K562 (cell line): ENCODE measurements at regions not wholly inside any gene's neighbourhood (a gene's known extent, or its start where the extent isn't known, plus 50 kb on each side); places are given as distances from the start of the nearest gene placed in this dataset.

Experiments used
- ATAC-seq: fragments of 200-7000 bp; cut with Tn5 transposase; 3 replicates; pipeline ENCODE4 v1.9.1; 2020; ENCODE audit warnings: moderate library complexity
- BruUV-seq: library from RNA; stranded (reverse); fragments of 400-500 nt; replicated peaks from 2 replicates; lab custom pipeline; 2021; lab: Mats Ljungman, UMichigan
- CTCF ChIA-PET: fragments of 300-600 bp; formaldehyde crosslinking; extraction: SDS; loops from one replicate; lab custom pipeline; 2021; ENCODE audit warnings: low intra/inter-chr PET ratio; lab: Yijun Ruan, JAX
- POLR2A ChIA-PET: fragments of 300-600, 350-650 bp; sonication (Branson Sonifier 250); formaldehyde crosslinking; extraction: SDS; loops from one replicate; lab custom pipeline; 2021; ENCODE audit warnings: antibody characterized with exemption, inconsistent platforms; lab: Yijun Ruan, JAX
- DNase-seq, 4 experiments: peaks; one replicate each; pipeline versions ENCODE4 v3.0.0 to v3.0.0-alpha.2; 2011 to 2018; ENCODE audit warnings: low spot score in 3 of 4, mixed read lengths in 3 of 4; ENCODE audit errors: extremely low read depth in 1 of 4
- FAIRE-seq: peaks from 2 replicates; lab custom pipeline; 2011; peaks lifted over from hg19 to GRCh38; lab: Jason Lieb, UNC
- H2AFZ ChIP-seq: 2 replicates; pipeline ENCODE4 v1.6.0; 2011; ENCODE audit warnings: low read depth, low read length, control low read depth, inconsistent platforms
- H3K27ac ChIP-seq: fragments of 200-600 bp; 3 replicates; pipeline ENCODE4 v1.8.0; 2011; ENCODE audit warnings: low read depth, mild to moderate bottlenecking, control low read depth, inconsistent platforms, low read length, moderate library complexity, mixed read lengths; ENCODE audit errors: extremely low read depth
- H3K27me3 ChIP-seq, 2 experiments: fragments of 300-600 bp in 1 of 2; 2 replicates in 1 of 2; 3 replicates in 1 of 2; pipeline versions ENCODE4 v1.6.0 to v1.8.0; 2011; ENCODE audit warnings: inconsistent platforms in 2 of 2, low read length in 2 of 2, mild to moderate bottlenecking in 1 of 2, mixed read lengths in 1 of 2, moderate library complexity in 1 of 2; ENCODE audit not compliant: control insufficient read depth in 2 of 2, insufficient read depth in 2 of 2
- H3K36me3 ChIP-seq: fragments of 300-600 bp; 3 replicates; pipeline ENCODE4 v1.8.0; 2011; ENCODE audit warnings: mild to moderate bottlenecking, low read length, inconsistent platforms; ENCODE audit not compliant: control insufficient read depth, insufficient read depth
- H3K4me1 ChIP-seq, 2 experiments: fragments of 200-600 bp in 1 of 2; replicated peaks in 1 of 2; 2 replicates in 1 of 2; 3 replicates in 1 of 2; pipeline versions ENCODE4 v1.5.1 to v1.8.0; 2011; ENCODE audit warnings: inconsistent platforms in 2 of 2, low read length in 2 of 2, mild to moderate bottlenecking in 1 of 2, mixed read lengths in 1 of 2, moderate library complexity in 1 of 2; ENCODE audit not compliant: control insufficient read depth in 2 of 2, insufficient read depth in 2 of 2
- H3K4me2 ChIP-seq: 2 replicates; pipeline ENCODE4 v1.6.1; 2011; ENCODE audit warnings: low read length, control low read depth, inconsistent platforms, mixed read lengths; ENCODE audit not compliant: insufficient read depth
- H3K4me3 ChIP-seq: fragments of 200-600 bp; sonication (generic), shearing (Covaris generic); 2 replicates; pipeline ENCODE4 v1.5.1; 2016; ENCODE audit warnings: control low read depth, inconsistent platforms
- H3K79me2 ChIP-seq: fragments of 200-600 bp; 3 replicates; pipeline ENCODE4 v1.8.0; 2011; ENCODE audit warnings: low read length, inconsistent platforms; ENCODE audit not compliant: control insufficient read depth, insufficient read depth
- H3K9ac ChIP-seq, 2 experiments: 2 replicates each; pipeline versions ENCODE4 v1.6.0 to v1.6.1; 2011; ENCODE audit warnings: low read depth in 2 of 2, low read length in 2 of 2, control low read depth in 1 of 2, inconsistent platforms in 1 of 2, mild to moderate bottlenecking in 1 of 2, mixed read lengths in 1 of 2; ENCODE audit not compliant: insufficient read depth in 1 of 2
- H3K9me1 ChIP-seq: one replicate; pipeline ENCODE4 v1.6.0; 2011; ENCODE audit warnings: inconsistent platforms, mild to moderate bottlenecking, low read length, moderate library complexity; ENCODE audit not compliant: control insufficient read depth, insufficient read depth
- H3K9me3 ChIP-seq: replicated peaks from 2 replicates; pipeline ENCODE4 v1.5.1; 2011; ENCODE audit warnings: low read depth, low read length, inconsistent platforms; ENCODE audit not compliant: control insufficient read depth, insufficient read depth
- H4K20me1 ChIP-seq: replicated peaks from 2 replicates; pipeline ENCODE4 v1.6.1; 2011; ENCODE audit warnings: low read length, inconsistent platforms, mixed read lengths; ENCODE audit not compliant: control insufficient read depth, insufficient read depth
- BCOR ChIP-seq: fragments of 450-650 bp; IDR thresholded peaks from 2 replicates; pipeline ENCODE4 v1.6.1; 2016
- BMI1 ChIP-seq: fragments of 150-350 bp; IDR thresholded peaks from 2 replicates; pipeline ENCODE4 v1.6.1; 2014; ENCODE audit warnings: low read length
- CBX1 ChIP-seq: sonication (generic); IDR thresholded peaks from 2 replicates; pipeline ENCODE4 v1.6.1; 2016; ENCODE audit warnings: antibody characterized with exemption, low read depth, mild to moderate bottlenecking
- CBX3 ChIP-seq, 2 experiments: IDR thresholded peaks; 1 replicate in 1 of 2; 2 replicates in 1 of 2; pipeline ENCODE4 v1.6.1; 2012; ENCODE audit warnings: inconsistent platforms in 2 of 2, low read length in 2 of 2, borderline replicate concordance in 1 of 2, control low read depth in 1 of 2
- FOXK2 ChIP-seq, 2 experiments: fragments of 450-650 bp; IDR thresholded peaks in 1 of 2; conservative IDR thresholded peaks in 1 of 2; 2 replicates each; pipeline ENCODE4 v1.6.1; 2016; ENCODE audit warnings: low read depth in 2 of 2, mild to moderate bottlenecking in 1 of 2
- GABPA ChIP-seq: fragments of 200-800 bp; sonication (Bioruptor generic); conservative IDR thresholded peaks from 2 replicates; pipeline ENCODE4 v1.6.1; 2016; ENCODE audit warnings: low read depth, missing genetic modification characterization, missing compliant biosample characterization
- KLF10 ChIP-seq: fragments of 250-450 bp; sonication (Bioruptor Pico); IDR thresholded peaks from 2 replicates; pipeline ENCODE4 v1.6.1; 2021; ENCODE audit warnings: matching md5 sums
- MCM2 ChIP-seq: fragments of 450-650 bp; IDR thresholded peaks from 2 replicates; pipeline ENCODE4 v1.6.1; 2017; ENCODE audit warnings: low read depth, mild to moderate bottlenecking
- MEF2A ChIP-seq: IDR thresholded peaks from 2 replicates; pipeline ENCODE4 v1.6.1; 2011; ENCODE audit warnings: low read depth, mild to moderate bottlenecking, low read length, moderate library complexity; ENCODE audit not compliant: control insufficient read depth
- NR0B1 ChIP-seq: fragments of 450-650 bp; IDR thresholded peaks from one replicate; pipeline ENCODE4 v1.6.1; 2018; ENCODE audit warnings: mild to moderate bottlenecking, moderate library complexity; ENCODE audit not compliant: partially characterized antibody
- NR2C2 ChIP-seq, 2 experiments: fragments of 200-800 bp in 1 of 2; sonication (Bioruptor generic) in 1 of 2; sonication (generic) in 1 of 2; formaldehyde crosslinking in 1 of 2; IDR thresholded peaks; 2 replicates each; pipeline versions ENCODE4 v1.6.1 to v1.8.0; 2016 to 2022; ENCODE audit warnings: mild to moderate bottlenecking in 1 of 2, missing compliant biosample characterization in 1 of 2, missing genetic modification characterization in 1 of 2, missing genetic modification reagents in 1 of 2
- POLR2G ChIP-seq: fragments of 200-400 bp; formaldehyde crosslinking; IDR thresholded peaks from 2 replicates; pipeline ENCODE4 v1.6.1; 2017; ENCODE audit warnings: low read depth, mild to moderate bottlenecking, antibody characterized with exemption, low read length, moderate library complexity
- RAD51 ChIP-seq: fragments of 450-650 bp; IDR thresholded peaks from 2 replicates; pipeline ENCODE4 v1.7.1; 2016; ENCODE audit warnings: low read depth, mild to moderate bottlenecking, borderline replicate concordance
- RBM25 ChIP-seq: fragments of 200-400 bp; formaldehyde crosslinking; IDR thresholded peaks from 2 replicates; pipeline ENCODE4 v1.6.1; 2018; ENCODE audit warnings: low read length, low read depth, moderate library complexity; ENCODE audit not compliant: severe bottlenecking
- ZNF280B ChIP-seq: fragments of 250-450 bp; sonication (Bioruptor Pico); IDR thresholded peaks from 2 replicates; pipeline ENCODE4 v1.5.1; 2021; ENCODE audit warnings: mild to moderate bottlenecking
- ZNF584 ChIP-seq: fragments of 200-800 bp; sonication (Bioruptor generic); IDR thresholded peaks from 2 replicates; pipeline ENCODE4 v1.6.1; 2016; ENCODE audit warnings: low read depth, mild to moderate bottlenecking, missing genetic modification characterization, missing compliant biosample characterization
- WGBS: fragments of 100-300 bp; shearing (Covaris generic); methylation state at CpG from one replicate; pipeline ENCODE4 v1.1.6; 2016; ENCODE audit warnings: low coverage, mixed read lengths; ENCODE audit not compliant: insufficient coverage; ENCODE audit errors: missing lambda C conversion rate; 5-methylcytosine and 5-hydroxymethylcytosine counted together
- in situ Hi-C: fragments of 300-500 bp; cut with MboI; formaldehyde crosslinking; loops from 4 replicates; pipeline ENCODE4 v1.15.0; 2018; ENCODE audit warnings: inconsistent platforms, mixed read lengths
- intact Hi-C: fragments of 100-400 bp; cut with micrococcal nuclease; formaldehyde crosslinking; loops from 2 replicates; pipeline ENCODE4 v1.14.2; 2022
- TF ChIP-seq, protein P1 (sequence below): sonication (generic); formaldehyde crosslinking; IDR thresholded peaks from 2 replicates; pipeline ENCODE4 v1.8.1; 2023; ENCODE audit warnings: mild to moderate bottlenecking, missing genetic modification reagents
- TF ChIP-seq, protein P2 (sequence below): fragments of 250-450 bp; sonication (Bioruptor Pico); IDR thresholded peaks from 2 replicates; pipeline ENCODE4 v1.6.1; 2021; ENCODE audit warnings: mild to moderate bottlenecking

GRCh38 chr4:15201782-15202181 is 199.5 kb downstream of the CPEB2 start (continued):
- no peak for TF ChIP-seq FOXK2 (conservative IDR thresholded peaks at IDR 0.05 in 1 of 2, IDR thresholded peaks at IDR 0.05 in 1 of 2; ENCODE audit: low read depth in 2 of 2)
- TF ChIP-seq MCM2: no peak
- TF ChIP-seq ZNF584: no peak
- TF ChIP-seq, protein P1, sequence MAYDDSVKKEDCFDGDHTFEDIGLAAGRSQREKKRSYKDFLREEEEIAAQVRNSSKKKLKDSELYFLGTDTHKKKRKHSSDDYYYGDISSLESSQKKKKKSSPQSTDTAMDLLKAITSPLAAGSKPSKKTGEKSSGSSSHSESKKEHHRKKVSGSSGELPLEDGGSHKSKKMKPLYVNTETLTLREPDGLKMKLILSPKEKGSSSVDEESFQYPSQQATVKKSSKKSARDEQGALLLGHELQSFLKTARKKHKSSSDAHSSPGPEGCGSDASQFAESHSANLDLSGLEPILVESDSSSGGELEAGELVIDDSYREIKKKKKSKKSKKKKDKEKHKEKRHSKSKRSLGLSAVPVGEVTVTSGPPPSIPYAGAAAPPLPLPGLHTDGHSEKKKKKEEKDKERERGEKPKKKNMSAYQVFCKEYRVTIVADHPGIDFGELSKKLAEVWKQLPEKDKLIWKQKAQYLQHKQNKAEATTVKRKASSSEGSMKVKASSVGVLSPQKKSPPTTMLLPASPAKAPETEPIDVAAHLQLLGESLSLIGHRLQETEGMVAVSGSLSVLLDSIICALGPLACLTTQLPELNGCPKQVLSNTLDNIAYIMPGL (CRISPR knock-in tag): no peak
- no peak for TF ChIP-seq NR2C2 (CRISPR knock-in tag; IDR thresholded peaks at IDR 0.05)
- TF ChIP-seq NR2C2 (tag; IDR thresholded peaks at IDR 0.05): no peak
- no peak for TF ChIP-seq RAD51

DNA sequence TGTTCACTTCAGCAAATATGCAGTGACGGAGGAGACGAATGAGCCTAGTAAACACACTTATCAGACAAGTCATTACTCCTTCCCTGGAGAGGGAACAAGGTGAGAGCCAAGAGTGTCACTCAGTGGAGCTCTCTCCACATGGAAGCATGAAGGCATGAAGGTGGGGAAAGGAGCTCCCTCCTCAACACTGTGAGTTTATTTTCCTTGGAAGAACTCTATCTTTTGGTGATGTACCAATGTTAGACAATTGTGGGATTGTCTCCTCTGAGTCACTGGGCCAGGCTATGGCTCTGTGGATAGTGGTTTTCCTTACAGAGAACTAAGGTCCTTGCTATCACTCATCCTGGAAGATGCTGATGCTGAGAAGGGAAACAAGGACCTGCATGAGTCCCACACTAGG is 200.2 kb downstream of the CPEB2 start:
- 0% methylated on average over 2 of the region's 2 CpGs for whole genome bisulfite sequencing
- no peaks in the 10 kb centered on the region for H3K27me3 ChIP-seq
- no peak overlapping the region for H3K4me2 ChIP-seq
- H3K36me3 ChIP-seq: no peaks in the 10 kb centered on the region
- POLR2A ChIA-PET: interaction anchor here (0.6 kb wide), 2 partner anchors 8 to 764 kb away, joined by 3 read pairs; no protein-coding TSS in a partner anchor
- no TSS peak for BruUV-seq
- CTCF ChIA-PET: no interaction called here
- in situ Hi-C loops: no loop called here
- no peak for ATAC-seq
- DNase-seq: no peak
- no peak overlapping the region for H3K27ac ChIP-seq
- H2AFZ ChIP-seq: no peak overlapping the region
- H3K4me3 ChIP-seq: no peak overlapping the region
- intact Hi-C loops: no loop called here
- no peaks in the 10 kb centered on the region for H3K9me3 ChIP-seq
- no peak for FAIRE-seq
- no peaks in the 10 kb centered on the region for H3K79me2 ChIP-seq
- no peaks in the 10 kb centered on the region for H3K9me1 ChIP-seq
- no peak overlapping the region for H3K9ac ChIP-seq
- no peaks in the 10 kb centered on the region for H4K20me1 ChIP-seq
- H3K4me1 ChIP-seq: no peaks in the 10 kb centered on the region
- TF ChIP-seq NR0B1 (no peak), KLF10 (CRISPR knock-in tag) (no peak), MEF2A (no peak), BCOR (no peak), BMI1 (no peak), ZNF280B (CRISPR knock-in tag) (no peak), CBX3 (IDR thresholded peaks at IDR 0.05; ENCODE audit: borderline replicate concordance in 1 of 2, low read length in 2 of 2) (no peak), RBM25 (no peak), POLR2G (no peak), CBX1 (no peak), GABPA (tag) (no peak)
- TF ChIP-seq, protein P2, sequence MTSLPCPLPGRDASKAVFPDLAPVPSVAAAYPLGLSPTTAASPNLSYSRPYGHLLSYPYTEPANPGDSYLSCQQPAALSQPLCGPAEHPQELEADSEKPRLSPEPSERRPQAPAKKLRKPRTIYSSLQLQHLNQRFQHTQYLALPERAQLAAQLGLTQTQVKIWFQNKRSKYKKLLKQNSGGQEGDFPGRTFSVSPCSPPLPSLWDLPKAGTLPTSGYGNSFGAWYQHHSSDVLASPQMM (CRISPR knock-in tag): no peak
